Adrenal gland (tissue), 5 donors: ENCODE measurements at regions not wholly inside any gene's neighbourhood (a gene's known extent, or its start where the extent isn't known, plus 50 kb on each side); places are given as distances from the start of the nearest gene placed in this dataset.

Experiments used
- POLR2A ChIP-seq, 2 donors: fragments of 450-650 bp; IDR thresholded peaks; one replicate each; pipeline ENCODE4 v1.6.1; 2017; ENCODE audit warnings: antibody characterized with exemption in 2 of 2, mild to moderate bottlenecking in 2 of 2, moderate library complexity in 1 of 2
- TF ChIP-seq, protein P1 (sequence below), 6 experiments: fragments of 450-650 bp in 4 of 6; fragments of 200-600 bp in 2 of 6; sonication (generic) in 1 of 6; IDR thresholded peaks; 1 replicate in 5 of 6; 2 replicates in 1 of 6; pipeline versions ENCODE4 v1.5.1 to v1.8.0; 2016 to 2021; ENCODE audit warnings: antibody characterized with exemption in 6 of 6, mild to moderate bottlenecking in 2 of 6, moderate library complexity in 1 of 6
- donor health status: DM: no; HTN: no; CAD: no.

DNA sequence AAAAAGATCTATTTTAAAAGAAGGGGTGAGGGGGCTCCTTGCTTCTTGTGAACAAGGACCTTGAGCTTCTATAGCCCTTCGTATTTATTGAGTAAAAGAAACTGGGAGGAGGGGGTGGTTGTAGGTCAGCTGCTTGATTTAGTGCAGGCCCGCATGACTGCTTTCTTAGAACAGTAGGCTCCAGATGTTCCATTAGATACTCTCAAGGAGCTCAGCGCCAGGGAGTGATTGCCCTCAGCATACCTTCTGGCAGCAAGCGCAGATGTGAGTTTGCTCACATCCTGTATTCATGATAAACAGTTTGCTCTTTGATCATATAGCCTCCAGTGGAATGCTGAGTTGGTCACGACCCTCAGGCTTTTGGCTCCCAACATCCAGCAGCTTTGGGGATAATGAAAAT, 108.9 kb upstream of the XPO1 start:
- no peak for TF ChIP-seq POLR2A (IDR thresholded peaks at IDR 0.05)
- TF ChIP-seq, protein P1, sequence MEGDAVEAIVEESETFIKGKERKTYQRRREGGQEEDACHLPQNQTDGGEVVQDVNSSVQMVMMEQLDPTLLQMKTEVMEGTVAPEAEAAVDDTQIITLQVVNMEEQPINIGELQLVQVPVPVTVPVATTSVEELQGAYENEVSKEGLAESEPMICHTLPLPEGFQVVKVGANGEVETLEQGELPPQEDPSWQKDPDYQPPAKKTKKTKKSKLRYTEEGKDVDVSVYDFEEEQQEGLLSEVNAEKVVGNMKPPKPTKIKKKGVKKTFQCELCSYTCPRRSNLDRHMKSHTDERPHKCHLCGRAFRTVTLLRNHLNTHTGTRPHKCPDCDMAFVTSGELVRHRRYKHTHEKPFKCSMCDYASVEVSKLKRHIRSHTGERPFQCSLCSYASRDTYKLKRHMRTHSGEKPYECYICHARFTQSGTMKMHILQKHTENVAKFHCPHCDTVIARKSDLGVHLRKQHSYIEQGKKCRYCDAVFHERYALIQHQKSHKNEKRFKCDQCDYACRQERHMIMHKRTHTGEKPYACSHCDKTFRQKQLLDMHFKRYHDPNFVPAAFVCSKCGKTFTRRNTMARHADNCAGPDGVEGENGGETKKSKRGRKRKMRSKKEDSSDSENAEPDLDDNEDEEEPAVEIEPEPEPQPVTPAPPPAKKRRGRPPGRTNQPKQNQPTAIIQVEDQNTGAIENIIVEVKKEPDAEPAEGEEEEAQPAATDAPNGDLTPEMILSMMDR (IDR thresholded peaks at IDR 0.05): no peak
